ENCODE measurements at regions not wholly inside any gene's neighbourhood (a gene's known extent, or its start where the extent isn't known, plus 50 kb on each side); places are given as distances from the start of the nearest gene placed in this dataset.
A peak's percentile ranks its signal among the peaks of the same experiment; 100 is the strongest.

GRCh38 chr14:71536927-71537772, 395.1 kb upstream of the RGS6 start:
- H3K27ac Mint-ChIP-seq = no peak overlapping the region
- no peaks in the 10 kb centered on the region for H3K27me3 Mint-ChIP-seq
- DNase-seq = no peak
- H3K4me1 Mint-ChIP-seq (ENCODE audit: low read depth) = peaks cover 26% of the 10 kb centered on the region
- peaks cover 12% of the 10 kb centered on the region for H3K36me3 Mint-ChIP-seq (ENCODE audit: low read depth)
- no peaks in the 10 kb centered on the region for H3K9me3 Mint-ChIP-seq
- no peak overlapping the region for H3K4me3 Mint-ChIP-seq

- H3K9me3 Mint-ChIP-seq = no peaks in the 10 kb centered on the region
- no peak overlapping the region for H3K27ac Mint-ChIP-seq
- no peaks in the 10 kb centered on the region for H3K27me3 Mint-ChIP-seq
- no peak for DNase-seq
- peaks cover 30% of the 10 kb centered on the region for H3K4me1 Mint-ChIP-seq (ENCODE audit: low read depth)
- peaks cover 4% of the 10 kb centered on the region for H3K36me3 Mint-ChIP-seq (ENCODE audit: low read depth)
- H3K4me3 Mint-ChIP-seq = no peak overlapping the region
Measured at GRCh38 chr14:71538288-71538687, 393.9 kb upstream of the RGS6 start.

GRCh38 chr14:71538938-71539649, 393.1 kb upstream of the RGS6 start:
- Mint-ChIP-seq H3K9me3 (no peaks in the 10 kb centered on the region), H3K27ac (peak overlapping the region; percentile 15)

GRCh38 chr14:71539650-71540285, 392.5 kb upstream of the RGS6 start:
- Mint-ChIP-seq H3K9me3 (no peaks in the 10 kb centered on the region), H3K4me3 (no peak overlapping the region), H3K4me1 (ENCODE audit: low read depth) (peaks cover 28% of the 10 kb centered on the region), H3K36me3 (ENCODE audit: low read depth) (no peaks in the 10 kb centered on the region), H3K27ac (no peak overlapping the region), H3K27me3 (no peaks in the 10 kb centered on the region)
- DNase-seq = no peak

More at GRCh38 chr14:71538938-71539649, 393.1 kb upstream of the RGS6 start:
- no peaks in the 10 kb centered on the region for H3K27me3 Mint-ChIP-seq
- H3K36me3 Mint-ChIP-seq (ENCODE audit: low read depth) = no peaks in the 10 kb centered on the region
- DNase-seq = no peak
- no peak overlapping the region for H3K4me3 Mint-ChIP-seq
- peaks cover 28% of the 10 kb centered on the region for H3K4me1 Mint-ChIP-seq (ENCODE audit: low read depth)

GRCh38 chr14:71541271-71541670, 391.0 kb upstream of the RGS6 start:
- Mint-ChIP-seq H3K4me3 (no peak overlapping the region), H3K4me1 (ENCODE audit: low read depth) (peaks cover 25% of the 10 kb centered on the region), H3K36me3 (ENCODE audit: low read depth) (no peaks in the 10 kb centered on the region), H3K9me3 (no peaks in the 10 kb centered on the region), H3K27ac (no peak overlapping the region), H3K27me3 (no peaks in the 10 kb centered on the region)
- DNase-seq = no peak

GRCh38 chr14:71541973-71542690, 390.1 kb upstream of the RGS6 start:
- Mint-ChIP-seq H3K9me3 (no peaks in the 10 kb centered on the region), H3K4me1 (ENCODE audit: low read depth) (peaks cover 24% of the 10 kb centered on the region), H3K27me3 (no peaks in the 10 kb centered on the region), H3K36me3 (ENCODE audit: low read depth) (peaks cover 4% of the 10 kb centered on the region), H3K27ac (no peak overlapping the region), H3K4me3 (no peak overlapping the region)
- no peak for DNase-seq

DNA sequence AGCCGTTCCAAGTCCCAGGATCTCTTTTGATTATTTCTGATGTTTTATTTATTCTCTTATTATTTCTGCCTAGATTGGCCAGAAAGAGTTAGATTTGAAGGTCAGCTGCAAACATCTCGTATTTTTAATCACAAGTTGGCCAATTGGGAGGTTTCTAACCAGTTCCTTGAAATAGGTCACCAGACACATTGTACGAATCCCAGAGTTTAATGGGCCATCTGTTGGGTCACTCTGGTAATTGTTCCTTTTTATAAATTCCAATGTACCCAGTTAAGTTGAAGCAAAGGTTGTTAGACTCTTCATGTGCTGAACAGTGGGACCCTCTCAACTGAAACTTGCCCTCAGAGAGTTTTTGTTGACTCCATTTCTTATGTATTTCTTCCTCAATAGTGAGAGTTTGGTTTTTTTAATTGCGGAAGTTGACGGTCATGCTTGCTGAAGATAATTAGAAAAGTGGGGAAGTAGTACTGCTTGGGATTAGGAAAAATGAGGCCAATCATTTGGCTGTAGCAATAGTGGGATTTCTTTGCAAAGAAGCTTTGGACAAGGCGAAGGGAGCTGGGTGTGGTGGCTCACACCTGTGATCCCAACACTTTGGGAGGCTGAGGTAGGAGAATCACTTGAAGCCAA, 382.7 kb upstream of the RGS6 start:
- Mint-ChIP-seq H3K4me1 (ENCODE audit: low read depth) (peaks cover 41% of the 10 kb centered on the region), H3K4me3 (no peak overlapping the region), H3K9me3 (no peaks in the 10 kb centered on the region), H3K36me3 (ENCODE audit: low read depth) (peaks cover 11% of the 10 kb centered on the region), H3K27ac (no peak overlapping the region), H3K27me3 (no peaks in the 10 kb centered on the region)
- no peak for DNase-seq

GRCh38 chr14:71550367-71550766, 381.9 kb upstream of the RGS6 start:
- no peak overlapping the region for H3K4me3 Mint-ChIP-seq
- H3K36me3 Mint-ChIP-seq (ENCODE audit: low read depth) = peaks cover 11% of the 10 kb centered on the region
- peaks cover 50% of the 10 kb centered on the region for H3K4me1 Mint-ChIP-seq (ENCODE audit: low read depth)
- H3K9me3 Mint-ChIP-seq = no peaks in the 10 kb centered on the region
- no peaks in the 10 kb centered on the region for H3K27me3 Mint-ChIP-seq
- no peak for DNase-seq
- H3K27ac Mint-ChIP-seq = peak overlapping the region; percentile 15

DNA sequence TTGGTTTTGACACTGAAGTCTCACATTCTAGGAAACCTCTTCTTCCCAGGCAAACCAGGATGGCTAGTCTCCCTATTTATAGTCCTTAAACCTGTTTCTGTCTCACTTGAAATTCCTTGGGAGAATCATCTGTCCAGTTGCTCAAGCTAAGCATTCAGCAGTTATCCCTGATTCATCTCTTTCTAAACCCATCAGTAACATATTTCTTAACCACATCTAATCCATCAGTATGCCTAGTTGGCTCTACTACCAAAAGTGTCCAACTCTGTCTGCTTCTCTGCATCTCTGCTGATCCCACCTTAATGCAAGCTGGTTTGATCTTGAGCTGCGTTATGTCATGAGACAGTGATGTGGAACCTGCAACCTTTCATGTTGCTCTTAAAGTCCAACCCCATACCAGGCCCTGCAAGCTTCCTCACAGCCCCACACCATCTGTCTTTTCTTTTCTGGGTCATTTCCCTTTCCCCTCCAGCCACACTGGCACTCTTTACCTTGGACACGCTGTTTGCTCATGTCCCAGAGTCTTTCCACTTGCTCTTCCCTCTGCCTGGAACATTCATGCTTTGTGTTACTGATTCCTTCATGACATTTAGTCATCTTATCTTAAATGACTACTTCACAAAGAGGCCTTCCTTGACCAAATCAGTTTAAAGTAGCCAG, 380.8 kb upstream of the RGS6 start:
- DNase-seq = no peak
- peak overlapping the region; percentile 10 for H3K27ac Mint-ChIP-seq
- peaks cover 11% of the 10 kb centered on the region for H3K36me3 Mint-ChIP-seq (ENCODE audit: low read depth)
- no peaks in the 10 kb centered on the region for H3K27me3 Mint-ChIP-seq
- no peak overlapping the region for H3K4me3 Mint-ChIP-seq
- peaks cover 60% of the 10 kb centered on the region for H3K4me1 Mint-ChIP-seq (ENCODE audit: low read depth)
- H3K9me3 Mint-ChIP-seq = no peaks in the 10 kb centered on the region

DNA sequence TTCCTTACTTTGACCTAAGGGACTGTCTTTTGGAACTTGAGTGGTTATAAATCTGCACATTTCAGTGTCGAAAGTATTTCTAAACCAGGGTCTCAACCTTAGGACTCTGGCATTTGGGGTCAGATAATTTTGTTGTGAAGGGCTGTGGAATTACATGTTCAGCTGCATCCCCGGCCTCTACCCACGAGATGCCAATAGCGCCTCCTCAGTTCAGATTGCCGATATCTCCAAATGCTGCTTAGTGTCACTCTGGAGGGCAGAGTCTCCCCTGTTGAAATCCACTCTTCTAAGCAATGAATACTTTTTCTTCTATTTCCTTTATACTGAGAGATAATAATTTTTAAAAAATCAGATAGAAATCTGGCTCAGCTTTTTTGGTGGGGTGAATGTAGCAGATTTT, 379.4 kb upstream of the RGS6 start:
- H3K4me1 Mint-ChIP-seq (ENCODE audit: low read depth) = peaks cover 74% of the 10 kb centered on the region
- peaks cover 15% of the 10 kb centered on the region for H3K36me3 Mint-ChIP-seq (ENCODE audit: low read depth)
- no peak overlapping the region for H3K27ac Mint-ChIP-seq
- H3K4me3 Mint-ChIP-seq = no peak overlapping the region
- H3K9me3 Mint-ChIP-seq = no peaks in the 10 kb centered on the region
- no peak for DNase-seq
- no peaks in the 10 kb centered on the region for H3K27me3 Mint-ChIP-seq

DNA sequence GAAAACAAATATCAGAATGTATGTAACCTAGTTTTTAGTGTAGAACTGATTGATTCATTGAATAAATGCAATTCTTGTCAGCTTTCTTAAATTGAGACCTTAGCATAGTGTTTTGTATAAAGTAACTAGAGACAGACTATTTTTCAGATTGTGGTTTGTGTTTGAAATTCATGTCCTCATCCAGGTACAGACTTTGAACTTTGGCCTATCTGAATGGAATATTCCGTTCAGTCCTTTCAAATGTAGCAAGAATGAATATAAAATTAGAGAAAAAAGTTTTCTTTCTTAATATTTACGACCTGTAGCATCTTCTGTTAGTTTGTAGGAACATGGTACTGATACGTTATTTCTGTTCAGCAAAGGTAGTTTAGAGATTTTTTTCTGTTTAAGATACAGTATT, 378.4 kb upstream of the RGS6 start:
- Mint-ChIP-seq H3K4me1 (ENCODE audit: low read depth) (peaks cover 83% of the 10 kb centered on the region), H3K27ac (peak overlapping the region; percentile 99), H3K4me3 (peak overlapping the region; percentile 34), H3K36me3 (ENCODE audit: low read depth) (peaks cover 21% of the 10 kb centered on the region), H3K9me3 (no peaks in the 10 kb centered on the region), H3K27me3 (no peaks in the 10 kb centered on the region)
- no peak for DNase-seq

DNA sequence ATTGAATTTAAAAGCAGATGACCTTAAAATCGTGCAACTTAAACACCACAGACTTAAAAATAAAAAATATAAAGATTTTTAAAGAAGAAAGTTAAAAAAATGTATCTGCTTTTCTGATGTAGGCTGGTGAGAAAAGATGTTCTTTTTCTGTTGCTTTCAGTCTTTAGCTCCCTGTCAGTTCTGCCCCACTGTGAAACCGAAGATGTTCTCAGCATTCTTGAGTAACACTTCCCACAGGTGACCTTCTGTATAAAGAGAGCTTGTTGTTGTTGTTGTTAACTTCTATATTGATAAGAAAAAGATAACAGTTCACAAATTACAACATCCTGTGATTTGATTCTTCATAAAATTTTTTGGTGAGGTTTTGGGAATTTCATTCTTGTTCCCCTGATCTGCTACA, 377.9 kb upstream of the RGS6 start:
- peaks cover 83% of the 10 kb centered on the region for H3K4me1 Mint-ChIP-seq (ENCODE audit: low read depth)
- peaks cover 21% of the 10 kb centered on the region for H3K36me3 Mint-ChIP-seq (ENCODE audit: low read depth)
- no peaks in the 10 kb centered on the region for H3K27me3 Mint-ChIP-seq
- peak overlapping the region; percentile 66 for H3K4me3 Mint-ChIP-seq
- H3K9me3 Mint-ChIP-seq = no peaks in the 10 kb centered on the region
- H3K27ac Mint-ChIP-seq = peak overlapping the region; percentile 99
- DNase-seq = no peak

DNA sequence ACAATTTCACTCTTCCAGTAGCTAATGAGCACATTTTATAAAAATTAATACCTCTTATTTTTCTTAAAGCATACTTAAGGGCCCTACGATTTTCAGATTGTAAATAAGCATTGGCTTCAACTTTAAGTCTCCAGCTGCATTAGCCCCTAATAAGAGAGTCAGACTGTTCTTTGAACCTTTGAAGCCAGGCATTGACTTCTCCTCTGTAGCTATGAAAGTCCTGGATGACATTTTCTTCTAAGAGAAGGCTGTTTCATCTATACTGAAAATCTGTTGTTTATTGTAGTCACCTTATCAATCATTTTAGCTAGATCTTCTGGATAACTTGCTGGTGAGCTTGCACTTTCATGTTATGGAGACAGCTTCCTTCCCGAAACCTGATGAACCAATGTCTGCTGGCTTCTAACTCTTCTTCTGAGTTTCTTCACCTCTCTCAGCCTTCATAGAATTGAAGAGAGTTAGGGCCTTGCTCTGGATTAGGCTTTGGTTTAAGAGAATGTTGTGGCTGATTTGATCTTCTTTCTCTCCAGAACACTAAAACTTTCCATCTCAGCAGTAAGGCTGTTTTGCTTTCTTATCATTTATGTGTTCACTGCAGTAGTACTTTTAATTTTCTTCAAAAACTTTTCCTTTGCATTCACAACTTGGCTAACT, 377.1 kb upstream of the RGS6 start:
- Mint-ChIP-seq H3K4me3 (peak overlapping the region; percentile 66), H3K27me3 (no peaks in the 10 kb centered on the region), H3K9me3 (no peaks in the 10 kb centered on the region), H3K4me1 (ENCODE audit: low read depth) (peaks cover 81% of the 10 kb centered on the region), H3K36me3 (ENCODE audit: low read depth) (peaks cover 21% of the 10 kb centered on the region), H3K27ac (peak overlapping the region; percentile 99)
- DNase-seq = no peak

Data from activated T-cell treated with anti-CD3 and anti-CD28 coated beads, Interleukin-2, amount 50 U/mL, for 24 hours (primary cell).